Chondrocyte (in vitro differentiated cells): ENCODE measurements at regions not wholly inside any gene's neighbourhood (a gene's known extent, or its start where the extent isn't known, plus 50 kb on each side); places are given as distances from the start of the nearest gene placed in this dataset.
A peak's percentile ranks its signal among the peaks of the same experiment; 100 is the strongest.
"Not testable (repeated sequence)": the region's sequence is repeated elsewhere in the genome, so short reads cannot be mapped to it uniquely, and the experiment has no call there.

Source experiments
- DNase-seq: peaks from one replicate; pipeline ENCODE4 v3.0.0; 2021; ENCODE audit warnings: mixed read lengths, low spot score
- H3K27ac Mint-ChIP-seq: one replicate; pipeline ENCODE4 v1.8.0; 2021; ENCODE audit warnings: mild to moderate bottlenecking, moderate library complexity, mixed read lengths; ENCODE audit not compliant: unreplicated experiment
- H3K27me3 Mint-ChIP-seq: 2 replicates; pipeline ENCODE4 v1.8.0; 2021; ENCODE audit warnings: low read depth, mixed read lengths
- H3K36me3 Mint-ChIP-seq: 2 replicates; pipeline ENCODE4 v1.8.0; 2021; ENCODE audit warnings: low read depth, mixed read lengths
- H3K4me1 Mint-ChIP-seq: 2 replicates; pipeline ENCODE4 v1.8.0; 2021; ENCODE audit warnings: low read depth, mild to moderate bottlenecking, mixed read lengths
- H3K4me3 Mint-ChIP-seq: one replicate; pipeline ENCODE4 v1.8.0; 2021; ENCODE audit warnings: mild to moderate bottlenecking, moderate library complexity, mixed read lengths; ENCODE audit not compliant: unreplicated experiment
- H3K9me3 Mint-ChIP-seq: 2 replicates; pipeline ENCODE4 v1.8.0; 2021; ENCODE audit warnings: low read depth, mixed read lengths
- TF ChIP-seq, protein P1 (sequence below): fragments of 200-600 bp; sonication (generic); IDR thresholded peaks from 2 replicates; pipeline ENCODE4 v1.5.0; 2021; ENCODE audit warnings: antibody characterized with exemption, mild to moderate bottlenecking, moderate library complexity

DNA sequence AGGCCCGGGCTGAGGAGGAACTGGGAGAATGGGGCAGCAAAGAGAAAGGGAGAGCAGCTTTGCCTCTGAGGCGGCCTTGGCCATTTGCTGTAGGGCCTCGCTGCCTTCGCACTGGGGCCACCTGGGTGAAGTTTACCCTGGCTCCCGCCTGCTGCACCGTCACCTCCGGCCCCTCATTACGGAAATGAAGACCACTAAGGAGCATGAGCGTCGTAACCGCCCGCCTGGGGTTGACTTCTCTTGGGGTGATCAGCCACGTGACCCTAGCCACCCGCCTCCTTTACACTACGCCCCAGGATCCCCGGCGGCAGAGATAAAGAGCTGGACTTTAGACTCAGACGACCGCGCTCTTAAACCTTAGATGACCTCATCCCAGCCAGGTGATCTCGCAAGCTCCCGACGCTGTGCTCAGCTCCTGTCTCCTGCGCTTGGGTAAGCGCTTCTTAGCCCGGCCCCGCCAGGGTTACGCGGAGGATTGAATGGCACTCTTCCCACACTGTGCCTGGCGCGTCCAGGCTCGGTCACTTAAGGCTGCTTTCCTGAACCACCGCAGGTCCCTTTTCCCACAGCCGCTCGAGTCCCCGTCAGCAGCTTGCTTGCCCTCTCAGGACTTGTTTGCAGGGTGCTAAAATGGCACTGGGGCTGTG, 107.9 kb upstream of the LARP1 start:
- peaks cover 11% of the 10 kb centered on the region for H3K9me3 Mint-ChIP-seq
- H3K27me3 Mint-ChIP-seq, result peaks cover 12% of the 10 kb centered on the region
- TF ChIP-seq, protein P1, sequence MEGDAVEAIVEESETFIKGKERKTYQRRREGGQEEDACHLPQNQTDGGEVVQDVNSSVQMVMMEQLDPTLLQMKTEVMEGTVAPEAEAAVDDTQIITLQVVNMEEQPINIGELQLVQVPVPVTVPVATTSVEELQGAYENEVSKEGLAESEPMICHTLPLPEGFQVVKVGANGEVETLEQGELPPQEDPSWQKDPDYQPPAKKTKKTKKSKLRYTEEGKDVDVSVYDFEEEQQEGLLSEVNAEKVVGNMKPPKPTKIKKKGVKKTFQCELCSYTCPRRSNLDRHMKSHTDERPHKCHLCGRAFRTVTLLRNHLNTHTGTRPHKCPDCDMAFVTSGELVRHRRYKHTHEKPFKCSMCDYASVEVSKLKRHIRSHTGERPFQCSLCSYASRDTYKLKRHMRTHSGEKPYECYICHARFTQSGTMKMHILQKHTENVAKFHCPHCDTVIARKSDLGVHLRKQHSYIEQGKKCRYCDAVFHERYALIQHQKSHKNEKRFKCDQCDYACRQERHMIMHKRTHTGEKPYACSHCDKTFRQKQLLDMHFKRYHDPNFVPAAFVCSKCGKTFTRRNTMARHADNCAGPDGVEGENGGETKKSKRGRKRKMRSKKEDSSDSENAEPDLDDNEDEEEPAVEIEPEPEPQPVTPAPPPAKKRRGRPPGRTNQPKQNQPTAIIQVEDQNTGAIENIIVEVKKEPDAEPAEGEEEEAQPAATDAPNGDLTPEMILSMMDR, result no peak
- H3K4me3 Mint-ChIP-seq, result peak overlapping the region; percentile 41
- DNase-seq, result peak; percentile 69
- H3K27ac Mint-ChIP-seq, result no peak overlapping the region
- H3K36me3 Mint-ChIP-seq, result no peaks in the 10 kb centered on the region
- peaks cover 7% of the 10 kb centered on the region for H3K4me1 Mint-ChIP-seq

DNA sequence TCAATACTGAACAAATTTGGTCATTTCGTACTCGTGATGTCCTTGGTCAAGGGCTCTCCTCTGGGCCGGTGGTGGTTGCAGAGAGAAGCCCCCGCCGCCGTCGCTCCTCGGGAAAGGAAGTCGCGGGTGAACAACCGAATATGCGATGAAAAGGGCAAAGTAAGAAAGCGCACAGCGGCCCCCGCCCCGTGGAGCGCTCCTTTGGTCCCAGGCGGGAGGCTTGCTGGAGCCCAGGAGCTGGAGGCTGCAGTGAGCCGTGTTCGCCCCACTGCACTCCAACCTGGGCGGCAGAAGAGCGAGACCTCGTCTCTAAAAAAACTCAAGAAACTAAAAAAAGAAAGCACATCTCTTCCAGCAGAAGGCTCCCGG, 108.4 kb upstream of the LARP1 start:
- Mint-ChIP-seq H3K4me3 (no peak overlapping the region), H3K27me3 (peaks cover 12% of the 10 kb centered on the region), H3K27ac (no peak overlapping the region), H3K4me1 (peaks cover 7% of the 10 kb centered on the region), H3K9me3 (peaks cover 11% of the 10 kb centered on the region), H3K36me3 (no peaks in the 10 kb centered on the region)
- TF ChIP-seq, protein P1, result no peak
- DNase-seq, result peak; percentile 70

DNA sequence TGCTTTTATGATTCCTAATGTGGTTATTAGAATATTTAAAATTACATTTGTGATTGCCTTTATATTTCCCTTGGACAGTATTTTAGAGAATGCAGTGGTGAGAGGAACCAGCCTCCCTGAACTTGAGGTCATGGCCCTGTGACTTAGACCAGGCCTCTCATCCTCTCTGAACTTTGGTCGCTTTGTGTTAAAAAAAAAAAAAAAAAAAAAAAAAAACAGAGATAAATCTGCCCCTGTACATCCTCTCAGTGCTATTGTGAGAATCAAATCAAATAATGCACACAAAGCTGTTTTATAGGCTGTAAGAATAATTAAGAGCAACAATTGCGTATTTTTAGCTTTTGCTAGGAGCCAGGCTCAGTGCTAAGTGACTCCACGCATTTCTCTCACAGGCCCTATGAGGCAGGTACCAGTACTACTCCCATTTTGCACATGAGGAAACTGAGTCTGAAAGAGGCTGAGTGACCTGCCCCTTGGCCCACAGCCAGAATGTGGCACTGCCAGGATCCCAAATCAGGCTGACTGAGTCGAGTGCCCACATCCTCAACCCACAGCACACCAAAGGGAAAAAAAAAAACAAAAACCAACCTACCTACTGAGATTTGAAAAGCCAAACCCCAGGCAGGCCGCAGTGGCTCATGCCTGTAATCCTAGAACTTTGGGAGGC, 110.3 kb upstream of the LARP1 start:
- Mint-ChIP-seq H3K27me3 (peaks cover 12% of the 10 kb centered on the region), H3K4me3 (no peak overlapping the region), H3K9me3 (peaks cover 11% of the 10 kb centered on the region), H3K27ac (no peak overlapping the region), H3K36me3 (no peaks in the 10 kb centered on the region), H3K4me1 (peaks cover 7% of the 10 kb centered on the region)
- no peak for DNase-seq
- TF ChIP-seq, protein P1, result no peak

- Mint-ChIP-seq H3K27me3 (peaks cover 11% of the 10 kb centered on the region), H3K9me3 (peaks cover 11% of the 10 kb centered on the region), H3K36me3 (no peaks in the 10 kb centered on the region), H3K4me1 (peaks cover 5% of the 10 kb centered on the region), H3K27ac (no peak overlapping the region), H3K4me3 (no peak overlapping the region)
- DNase-seq, result no peak
- TF ChIP-seq, protein P1, result peak; percentile 67
These were observed 112.5 kb upstream of the LARP1 start for GRCh38 chr5:154642499-154643245.

DNA sequence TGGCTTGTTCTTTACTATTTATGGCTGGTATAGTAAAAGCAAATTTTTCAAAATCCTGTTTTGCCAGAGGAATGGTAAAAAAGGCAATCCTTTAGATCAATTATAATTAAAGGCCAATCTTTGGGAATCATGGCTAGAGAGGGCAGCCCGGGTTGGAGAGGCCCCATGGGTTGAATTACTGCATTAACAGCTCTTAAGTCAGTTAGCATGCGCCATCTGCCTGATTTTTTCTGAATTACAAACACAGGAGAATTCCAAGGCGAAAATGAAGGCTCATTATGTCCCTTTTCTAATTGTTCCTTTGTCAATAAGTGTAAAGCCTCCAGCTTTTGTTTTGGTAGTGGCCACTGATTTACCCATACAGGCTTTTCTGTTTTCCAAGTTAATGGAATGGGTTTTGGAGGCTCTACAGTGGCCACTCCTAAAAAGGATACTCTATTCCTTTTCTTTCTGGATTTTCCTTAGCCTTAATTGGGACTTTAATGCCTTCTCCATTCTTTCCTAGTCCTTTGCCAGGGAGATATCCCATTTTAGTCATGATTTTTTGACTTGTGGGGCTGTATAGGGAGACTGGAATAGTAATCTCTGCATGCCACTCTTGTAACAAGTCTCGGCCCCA, 114.9 kb upstream of the LARP1 start:
- not testable (repeated sequence) for H3K4me3 Mint-ChIP-seq, H3K4me1 Mint-ChIP-seq, DNase-seq, H3K36me3 Mint-ChIP-seq, H3K27ac Mint-ChIP-seq
- H3K27me3 Mint-ChIP-seq, result peaks cover 12% of the 10 kb centered on the region
- TF ChIP-seq, protein P1, result peak; percentile 86
- peaks cover 11% of the 10 kb centered on the region for H3K9me3 Mint-ChIP-seq

DNA sequence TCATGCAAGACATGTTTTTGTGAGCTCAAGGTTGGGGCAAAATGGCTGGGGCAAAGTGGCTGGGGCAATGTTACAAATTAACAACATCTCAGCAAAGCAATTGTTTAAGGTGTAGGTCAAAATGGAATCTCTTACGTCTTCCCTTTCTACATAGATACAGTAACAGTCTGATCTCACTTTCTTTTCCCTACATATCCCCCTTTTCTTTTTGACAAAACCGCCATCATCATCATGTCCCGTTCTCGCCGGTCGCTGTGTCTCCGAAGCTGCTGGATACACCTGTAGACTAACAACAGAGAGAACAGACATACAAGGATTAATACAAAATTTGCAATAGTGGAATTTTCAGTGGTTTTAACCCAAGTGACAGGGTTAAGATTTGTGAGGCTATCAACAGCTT, 118.4 kb upstream of the LARP1 start:
- H3K27ac Mint-ChIP-seq, H3K4me1 Mint-ChIP-seq, H3K4me3 Mint-ChIP-seq, H3K36me3 Mint-ChIP-seq, DNase-seq, H3K9me3 Mint-ChIP-seq: not testable (repeated sequence)
- H3K27me3 Mint-ChIP-seq, result peaks cover 12% of the 10 kb centered on the region

- H3K4me1 Mint-ChIP-seq, H3K4me3 Mint-ChIP-seq, H3K27ac Mint-ChIP-seq, H3K36me3 Mint-ChIP-seq, DNase-seq, H3K9me3 Mint-ChIP-seq: not testable (repeated sequence)
- peaks cover 12% of the 10 kb centered on the region for H3K27me3 Mint-ChIP-seq
These were observed 118.9 kb upstream of the LARP1 start for GRCh38 chr5:154636271-154636670.
